Peyer's patch (tissue), 4 donors: ENCODE measurements at regions not wholly inside any gene's neighbourhood (a gene's known extent, or its start where the extent isn't known, plus 50 kb on each side); places are given as distances from the start of the nearest gene placed in this dataset.

Experiments used
- DNase-seq, 3 donors: peaks; one replicate each; pipeline ENCODE4 v3.0.0-alpha.2; 2017 to 2019
- H3K27ac ChIP-seq, 4 donors: fragments of 200-600 bp; sonication (generic); one replicate each; pipeline ENCODE4 v1.5.1; 2016 to 2019
- H3K27me3 ChIP-seq, 2 donors: fragments of 200-600 bp; sonication (generic); one replicate each; pipeline ENCODE4 v1.5.1; 2019
- H3K36me3 ChIP-seq, 3 donors: fragments of 200-600 bp; sonication (generic); one replicate each; pipeline ENCODE4 v1.5.1; 2016 to 2019
- H3K4me1 ChIP-seq, 4 donors: fragments of 200-600 bp; sonication (generic); one replicate each; pipeline ENCODE4 v1.5.1; 2016 to 2019
- H3K4me3 ChIP-seq, 4 donors: fragments of 200-600 bp; sonication (generic); 1 replicate in 3 of 4; 2 replicates in 1 of 4; pipeline ENCODE4 v1.5.1; 2016 to 2019; ENCODE audit warnings: mild to moderate bottlenecking in 1 of 4
- H3K9me3 ChIP-seq, 4 donors: fragments of 200-600 bp; sonication (generic); one replicate each; pipeline ENCODE4 v1.5.1; 2016 to 2019; ENCODE audit warnings: mild to moderate bottlenecking in 1 of 4
- POLR2A ChIP-seq, 2 donors: fragments of 450-650 bp; IDR thresholded peaks; one replicate each; pipeline ENCODE4 v1.5.1; 2017; ENCODE audit warnings: antibody characterized with exemption in 2 of 2, mild to moderate bottlenecking in 2 of 2, moderate library complexity in 2 of 2
- TF ChIP-seq, protein P1 (sequence below), 6 experiments: fragments of 450-650 bp in 4 of 6; fragments of 200-600 bp in 2 of 6; sonication (generic) in 1 of 6; IDR thresholded peaks; one replicate each; pipeline ENCODE4 v1.5.1; 2017 to 2019; ENCODE audit warnings: antibody characterized with exemption in 6 of 6, mild to moderate bottlenecking in 3 of 6, moderate library complexity in 1 of 6

DNA sequence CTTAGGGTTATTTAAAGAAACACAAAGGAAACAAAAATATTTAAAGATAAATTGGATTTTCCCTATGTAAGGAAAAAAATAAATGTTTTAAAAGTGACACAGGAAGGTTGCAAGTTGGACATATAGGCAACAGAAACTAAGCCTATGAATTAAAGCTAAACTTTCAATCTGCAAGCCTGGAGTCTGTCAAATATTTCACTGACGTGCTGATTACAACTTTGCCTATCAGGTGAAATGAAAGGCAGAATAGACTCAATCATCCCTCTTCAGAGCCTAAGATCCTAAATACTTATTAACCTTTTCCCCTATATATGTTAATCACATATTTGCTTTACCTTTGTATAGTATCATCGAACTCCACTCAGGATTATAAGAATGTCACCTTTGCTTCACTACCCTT, 1068.0 kb upstream of the ALCAM start:
- no peaks in the 10 kb centered on the region for H3K27me3 ChIP-seq
- no peaks in the 10 kb centered on the region for H3K9me3 ChIP-seq
- no peak for DNase-seq
- H3K27ac ChIP-seq: no peak overlapping the region
- H3K36me3 ChIP-seq: no peaks in the 10 kb centered on the region
- no peak overlapping the region for H3K4me3 ChIP-seq
- TF ChIP-seq POLR2A (IDR thresholded peaks at IDR 0.05): no peak
- TF ChIP-seq, protein P1, sequence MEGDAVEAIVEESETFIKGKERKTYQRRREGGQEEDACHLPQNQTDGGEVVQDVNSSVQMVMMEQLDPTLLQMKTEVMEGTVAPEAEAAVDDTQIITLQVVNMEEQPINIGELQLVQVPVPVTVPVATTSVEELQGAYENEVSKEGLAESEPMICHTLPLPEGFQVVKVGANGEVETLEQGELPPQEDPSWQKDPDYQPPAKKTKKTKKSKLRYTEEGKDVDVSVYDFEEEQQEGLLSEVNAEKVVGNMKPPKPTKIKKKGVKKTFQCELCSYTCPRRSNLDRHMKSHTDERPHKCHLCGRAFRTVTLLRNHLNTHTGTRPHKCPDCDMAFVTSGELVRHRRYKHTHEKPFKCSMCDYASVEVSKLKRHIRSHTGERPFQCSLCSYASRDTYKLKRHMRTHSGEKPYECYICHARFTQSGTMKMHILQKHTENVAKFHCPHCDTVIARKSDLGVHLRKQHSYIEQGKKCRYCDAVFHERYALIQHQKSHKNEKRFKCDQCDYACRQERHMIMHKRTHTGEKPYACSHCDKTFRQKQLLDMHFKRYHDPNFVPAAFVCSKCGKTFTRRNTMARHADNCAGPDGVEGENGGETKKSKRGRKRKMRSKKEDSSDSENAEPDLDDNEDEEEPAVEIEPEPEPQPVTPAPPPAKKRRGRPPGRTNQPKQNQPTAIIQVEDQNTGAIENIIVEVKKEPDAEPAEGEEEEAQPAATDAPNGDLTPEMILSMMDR (IDR thresholded peaks at IDR 0.05): no peak
- no peaks in the 10 kb centered on the region for H3K4me1 ChIP-seq

DNA sequence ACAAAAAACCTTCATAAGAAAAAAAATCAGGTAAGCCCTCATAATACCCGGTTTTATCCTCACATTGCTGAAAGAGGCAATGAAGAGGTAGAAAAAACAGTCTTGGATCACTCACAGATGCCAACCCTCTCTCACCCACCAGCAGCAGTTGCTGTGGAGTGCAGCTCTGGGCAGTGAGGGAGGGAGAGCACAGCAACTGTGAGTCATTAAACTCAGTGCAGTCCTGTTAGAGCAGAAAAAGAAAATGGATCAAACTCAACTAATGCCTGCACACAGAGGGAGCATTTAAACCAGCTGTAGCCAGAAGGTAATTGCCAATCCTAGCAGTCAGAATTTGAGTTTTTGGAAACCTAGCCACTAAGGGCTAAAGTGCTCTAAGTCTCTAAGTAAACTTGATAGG, 1050.6 kb upstream of the ALCAM start:
- Histone ChIP-seq H3K4me3 (no peak overlapping the region), H3K27ac (no peak overlapping the region), H3K4me1 (no peaks in the 10 kb centered on the region), H3K27me3 (no peaks in the 10 kb centered on the region), H3K36me3 (no peaks in the 10 kb centered on the region), H3K9me3 (no peaks in the 10 kb centered on the region)
- no peak for TF ChIP-seq POLR2A (IDR thresholded peaks at IDR 0.05)
- TF ChIP-seq, protein P1 (IDR thresholded peaks at IDR 0.05): no peak
- DNase-seq: no peak

DNA sequence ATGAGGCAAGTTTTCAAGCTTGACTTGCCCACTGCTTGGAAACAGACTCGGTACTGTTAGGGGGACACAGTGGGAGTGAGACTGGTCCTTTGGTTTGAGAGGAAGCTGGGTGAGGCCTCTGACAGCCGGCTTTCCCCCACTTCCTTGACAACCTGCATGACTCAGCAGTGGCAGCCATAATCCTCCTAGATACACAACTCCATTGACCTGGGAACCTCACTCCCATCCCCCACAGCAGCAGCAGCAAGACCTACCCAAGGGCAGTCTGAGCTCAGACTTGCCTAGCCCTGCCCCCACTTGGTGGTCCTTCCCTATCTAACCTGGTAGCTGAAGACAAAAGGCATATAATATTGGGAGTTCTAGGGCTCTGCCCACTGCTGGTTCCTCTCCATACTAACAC, 1043.5 kb upstream of the ALCAM start:
- no peak for TF ChIP-seq POLR2A (IDR thresholded peaks at IDR 0.05)
- TF ChIP-seq, protein P1 (IDR thresholded peaks at IDR 0.05): no peak
- no peak for DNase-seq
- Histone ChIP-seq H3K27ac (no peak overlapping the region), H3K36me3 (no peaks in the 10 kb centered on the region), H3K4me1 (no peaks in the 10 kb centered on the region), H3K4me3 (no peak overlapping the region), H3K9me3 (no peaks in the 10 kb centered on the region), H3K27me3 (no peaks in the 10 kb centered on the region)

DNA sequence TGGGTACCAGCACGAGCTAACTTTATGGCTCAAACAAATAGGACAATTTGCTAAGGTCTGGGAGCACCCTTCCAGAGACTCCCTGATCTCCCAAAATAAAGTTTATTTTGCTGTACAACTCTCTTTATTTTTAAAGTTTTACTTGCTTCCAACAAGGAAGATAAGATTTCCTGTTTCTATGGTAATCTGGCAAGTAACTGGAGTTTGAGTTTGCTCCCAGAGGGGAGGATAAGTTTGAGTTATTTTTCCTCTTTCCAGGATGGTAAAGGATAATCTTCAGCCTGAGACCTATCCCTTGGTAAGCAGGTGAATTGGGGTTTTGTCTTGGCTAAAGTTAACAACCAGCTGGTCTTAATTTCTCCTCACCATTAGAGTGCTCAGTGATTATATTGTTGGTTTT, 1019.4 kb upstream of the ALCAM start:
- Histone ChIP-seq H3K27ac (no peak overlapping the region), H3K9me3 (no peaks in the 10 kb centered on the region), H3K4me1 (no peaks in the 10 kb centered on the region), H3K27me3 (no peaks in the 10 kb centered on the region), H3K36me3 (no peaks in the 10 kb centered on the region), H3K4me3 (no peak overlapping the region)
- DNase-seq: no peak
- no peak for TF ChIP-seq POLR2A (IDR thresholded peaks at IDR 0.05)
- TF ChIP-seq, protein P1 (IDR thresholded peaks at IDR 0.05): no peak

DNA sequence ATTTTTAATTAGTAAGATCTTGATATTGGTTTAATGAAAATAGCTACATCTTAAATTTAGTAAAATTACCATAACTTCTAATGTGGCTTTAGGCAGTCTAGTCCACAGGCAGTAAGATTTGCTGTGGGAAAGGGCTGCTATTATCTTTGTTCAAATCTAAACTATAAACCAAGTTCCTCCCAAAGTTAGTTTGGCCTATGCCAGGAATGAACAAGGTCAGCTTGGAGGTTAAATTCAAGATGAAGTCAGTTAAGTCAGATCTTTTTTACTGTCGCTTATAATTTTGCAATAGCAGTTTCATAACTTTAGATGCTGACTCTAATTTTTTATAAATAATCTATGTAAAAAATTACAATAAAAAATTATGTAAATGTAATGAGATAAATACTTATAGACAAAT, 1016.9 kb upstream of the ALCAM start:
- H3K4me1 ChIP-seq: no peaks in the 10 kb centered on the region
- no peaks in the 10 kb centered on the region for H3K9me3 ChIP-seq
- H3K27me3 ChIP-seq: no peaks in the 10 kb centered on the region
- TF ChIP-seq, protein P1 (IDR thresholded peaks at IDR 0.05): no peak
- no peak for TF ChIP-seq POLR2A (IDR thresholded peaks at IDR 0.05)
- DNase-seq: no peak
- H3K27ac ChIP-seq: no peak overlapping the region
- no peaks in the 10 kb centered on the region for H3K36me3 ChIP-seq
- H3K4me3 ChIP-seq: no peak overlapping the region

DNA sequence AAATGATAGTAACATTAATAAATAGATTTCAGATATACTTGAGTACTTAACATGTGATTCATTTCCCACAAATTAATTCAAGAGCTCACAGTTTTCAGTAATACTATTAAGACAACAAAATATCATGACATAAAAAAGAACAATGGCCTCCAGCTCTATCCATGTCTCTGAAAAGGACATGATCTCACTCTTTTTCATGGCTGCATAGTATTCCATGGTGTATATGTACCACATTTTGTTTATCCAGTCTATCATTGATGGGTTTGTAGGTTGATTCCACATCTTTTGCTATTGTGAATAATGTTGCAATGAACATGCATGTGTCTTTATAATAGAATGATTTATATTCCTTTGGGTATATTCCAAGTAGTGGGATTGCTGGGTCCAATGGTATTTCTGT, 1012.8 kb upstream of the ALCAM start:
- Histone ChIP-seq H3K27ac (no peak overlapping the region), H3K27me3 (no peaks in the 10 kb centered on the region), H3K36me3 (no peaks in the 10 kb centered on the region), H3K9me3 (no peaks in the 10 kb centered on the region), H3K4me1 (no peaks in the 10 kb centered on the region), H3K4me3 (no peak overlapping the region)
- TF ChIP-seq POLR2A (IDR thresholded peaks at IDR 0.05): no peak
- TF ChIP-seq, protein P1 (IDR thresholded peaks at IDR 0.05): no peak
- no peak for DNase-seq
